H1 (cell line): ENCODE measurements at regions not wholly inside any gene's neighbourhood (a gene's known extent, or its start where the extent isn't known, plus 50 kb on each side); places are given as distances from the start of the nearest gene placed in this dataset.

Source experiments
- CTCF ChIA-PET: fragments of 300-600 bp; sonication (Branson Sonifier 250); formaldehyde crosslinking; loops from one replicate; lab custom pipeline; 2021; ENCODE audit not compliant: partially characterized antibody; lab: Charles Lee
- POLR2A ChIA-PET: fragments of 300-600 bp; sonication (Branson Sonifier 250); formaldehyde crosslinking; loops from one replicate; lab custom pipeline; 2021; ENCODE audit warnings: inconsistent platforms; ENCODE audit not compliant: partially characterized antibody; lab: Charles Lee
- DNase-seq, 2 experiments: peaks; one replicate each; pipeline versions ENCODE4 v3.0.0 to v3.0.0-alpha.2; 2010 to 2022; ENCODE audit warnings: low spot score in 2 of 2, low read depth in 1 of 2, mixed read lengths in 1 of 2
- FAIRE-seq: peaks from 2 replicates; lab custom pipeline; 2011; peaks lifted over from hg19 to GRCh38; lab: Jason Lieb, UNC
- H2AFZ ChIP-seq: 2 replicates; pipeline ENCODE4 v1.8.1; 2012; ENCODE audit warnings: low read length, inconsistent platforms
- H2AK5ac ChIP-seq: 2 replicates; pipeline ENCODE4 v1.6.1; 2013; ENCODE audit warnings: low read depth, low read length
- H2BK120ac ChIP-seq: replicated peaks from 2 replicates; pipeline ENCODE3; 2013; ENCODE audit warnings: low read depth, low read length, inconsistent platforms
- H2BK12ac ChIP-seq: 2 replicates; pipeline ENCODE4 v1.6.1; 2013; ENCODE audit warnings: low read depth, low read length
- H2BK15ac ChIP-seq: 2 replicates; pipeline ENCODE4 v1.6.1; 2013; ENCODE audit warnings: low read length
- H2BK20ac ChIP-seq: 2 replicates; pipeline ENCODE4 v1.6.1; 2013; ENCODE audit warnings: low read length
- H2BK5ac ChIP-seq: 2 replicates; pipeline ENCODE4 v1.6.1; 2013; ENCODE audit warnings: low read depth, low read length
- H3K14ac ChIP-seq: 2 replicates; pipeline ENCODE4 v1.6.1; 2013; ENCODE audit warnings: inconsistent platforms; ENCODE audit not compliant: insufficient read length
- H3K18ac ChIP-seq: 2 replicates; pipeline ENCODE4 v1.6.1; 2013; ENCODE audit warnings: low read length; ENCODE audit errors: extremely low read depth
- H3K23ac ChIP-seq: 2 replicates; pipeline ENCODE4 v1.6.1; 2013; ENCODE audit warnings: inconsistent platforms; ENCODE audit not compliant: insufficient read length
- H3K23me2 ChIP-seq: 2 replicates; pipeline ENCODE4 v1.6.1; 2013; ENCODE audit warnings: low read depth, low read length
- H3K27ac ChIP-seq: 2 replicates; pipeline ENCODE4 v1.6.1; 2011; ENCODE audit warnings: low read depth, low read length, inconsistent platforms
- H3K27me3 ChIP-seq, 4 experiments: replicated peaks in 1 of 4; 1 replicate in 1 of 4; 2 replicates in 3 of 4; pipeline versions ENCODE4 v1.6.1 to v1.8.1; 2011 to 2013; ENCODE audit warnings: low read length in 3 of 4, mild to moderate bottlenecking in 3 of 4, inconsistent platforms in 2 of 4, mixed read lengths in 2 of 4, moderate library complexity in 1 of 4; ENCODE audit not compliant: control insufficient read depth in 3 of 4, insufficient read depth in 3 of 4; ENCODE audit errors: extremely low read depth in 1 of 4
- H3K36me3 ChIP-seq, 4 experiments: 2 replicates each; pipeline versions ENCODE4 v1.6.1 to v1.8.1; 2011 to 2013; ENCODE audit warnings: mild to moderate bottlenecking in 4 of 4, low read length in 3 of 4, moderate library complexity in 2 of 4, control low read depth in 1 of 4, inconsistent platforms in 1 of 4; ENCODE audit not compliant: insufficient read depth in 4 of 4, control insufficient read depth in 2 of 4
- H3K4ac ChIP-seq: replicated peaks from 2 replicates; pipeline ENCODE3; 2013; ENCODE audit warnings: low read length, low read depth, mixed read lengths, inconsistent platforms; ENCODE audit not compliant: insufficient read length
- H3K4me1 ChIP-seq, 4 experiments: replicated peaks in 1 of 4; 1 replicate in 1 of 4; 2 replicates in 3 of 4; pipeline versions ENCODE4 v1.6.1 to v1.8.1; 2011 to 2013; ENCODE audit warnings: low read length in 3 of 4, inconsistent platforms in 2 of 4, mixed read lengths in 1 of 4; ENCODE audit not compliant: insufficient read depth in 4 of 4, control insufficient read depth in 3 of 4
- H3K4me2 ChIP-seq, 2 experiments: 2 replicates each; pipeline versions ENCODE4 v1.6.1 to v1.8.1; 2011 to 2013; ENCODE audit warnings: low read depth in 2 of 2, low read length in 2 of 2, control low read depth in 1 of 2, inconsistent platforms in 1 of 2, mild to moderate bottlenecking in 1 of 2; ENCODE audit not compliant: insufficient read depth in 1 of 2
- H3K4me3 ChIP-seq, 4 experiments: fragments of 200-600, 300-600 bp in 1 of 4; sonication (generic), shearing (Covaris generic), sonication (Bioruptor Twin) in 1 of 4; 2 replicates each; pipeline versions ENCODE4 v1.5.1 to v1.8.1; 2011 to 2016; ENCODE audit warnings: low read length in 4 of 4, low read depth in 3 of 4, control low read depth in 2 of 4, inconsistent platforms in 2 of 4, mild to moderate bottlenecking in 2 of 4, mixed read lengths in 1 of 4, moderate library complexity in 1 of 4; ENCODE audit not compliant: insufficient read depth in 2 of 4; ENCODE audit errors: extremely low read depth in 1 of 4
- H3K56ac ChIP-seq: replicated peaks from 2 replicates; pipeline ENCODE3; 2013; ENCODE audit warnings: low read depth, mild to moderate bottlenecking, mixed read lengths, low read length, inconsistent platforms; ENCODE audit not compliant: insufficient read length
- H3K79me1 ChIP-seq: 2 replicates; pipeline ENCODE4 v1.6.1; 2013; ENCODE audit warnings: low read depth, low read length, control low read depth
- H3K79me2 ChIP-seq, 2 experiments: 2 replicates each; pipeline versions ENCODE4 v1.6.1 to v1.8.1; 2012 to 2013; ENCODE audit warnings: low read length in 2 of 2, mild to moderate bottlenecking in 2 of 2, inconsistent platforms in 1 of 2; ENCODE audit not compliant: insufficient read depth in 2 of 2, control insufficient read depth in 1 of 2
- H3K9ac ChIP-seq, 4 experiments: replicated peaks in 1 of 4; 1 replicate in 1 of 4; 2 replicates in 3 of 4; pipeline versions ENCODE4 v1.6.1 to v1.8.1; 2011 to 2013; ENCODE audit warnings: low read depth in 3 of 4, low read length in 3 of 4, control low read depth in 2 of 4, mild to moderate bottlenecking in 2 of 4, moderate library complexity in 2 of 4, inconsistent platforms in 1 of 4; ENCODE audit errors: extremely low read depth in 1 of 4
- H3K9me3 ChIP-seq, 2 experiments: 2 replicates each; pipeline versions ENCODE4 v1.6.1 to v1.8.1; 2012 to 2013; ENCODE audit warnings: mild to moderate bottlenecking in 2 of 2, moderate library complexity in 2 of 2, control low read depth in 1 of 2, inconsistent platforms in 1 of 2, low read depth in 1 of 2, low read length in 1 of 2, mixed read lengths in 1 of 2; ENCODE audit not compliant: insufficient read depth in 2 of 2
- H4K20me1 ChIP-seq, 2 experiments: replicated peaks in 1 of 2; 2 replicates each; pipeline versions ENCODE3 to v1.8.1; 2011 to 2013; ENCODE audit warnings: inconsistent platforms in 2 of 2, low read length in 2 of 2, mild to moderate bottlenecking in 1 of 2; ENCODE audit not compliant: insufficient read depth in 2 of 2, control insufficient read depth in 1 of 2
- H4K5ac ChIP-seq: 2 replicates; pipeline ENCODE4 v1.6.1; 2013; ENCODE audit warnings: low read length, low read depth, mixed read lengths, inconsistent platforms; ENCODE audit not compliant: insufficient read length
- H4K8ac ChIP-seq: 2 replicates; pipeline ENCODE4 v1.8.0; 2013; ENCODE audit warnings: mild to moderate bottlenecking, moderate library complexity, low read length, inconsistent platforms; ENCODE audit not compliant: insufficient read depth; ENCODE audit errors: extremely low read depth
- H4K91ac ChIP-seq: replicated peaks from 2 replicates; pipeline ENCODE3; 2013; ENCODE audit warnings: low read length, mixed read lengths, inconsistent platforms; ENCODE audit not compliant: insufficient read length
- CHD7 ChIP-seq: fragments of 300-600 bp; sonication (generic); IDR thresholded peaks from 2 replicates; pipeline ENCODE4 v1.7.1; 2012; ENCODE audit warnings: low read length, moderate library complexity, mild to moderate bottlenecking, inconsistent platforms; ENCODE audit not compliant: insufficient replicate concordance
- WGBS, 2 experiments: shearing (Covaris generic) in 1 of 2; methylation state at CpG; one replicate each; pipeline versions ENCODE4 v1.1.6 to v1.1.7; 2013 to 2015; ENCODE audit warnings: low lambda C conversion rate in 2 of 2, mixed read lengths in 2 of 2, inconsistent platforms in 1 of 2, low coverage in 1 of 2, missing lambda C conversion rate in 1 of 2; ENCODE audit not compliant: insufficient replicate concordance in 2 of 2, insufficient coverage in 1 of 2, insufficient read length in 1 of 2; ENCODE audit errors: extremely low coverage in 1 of 2, missing lambda C conversion rate in 1 of 2; 5-methylcytosine and 5-hydroxymethylcytosine counted together

GRCh38 chr11:39209981-39210380, 2249.5 kb downstream of the LRRC4C start:
- H3K79me2 ChIP-seq, result no peaks in the 10 kb centered on the region
- H3K56ac ChIP-seq, result no peak overlapping the region
- no peak overlapping the region for H2BK120ac ChIP-seq
- H3K9me3 ChIP-seq, result no peaks in the 10 kb centered on the region
- H3K23ac ChIP-seq, result no peak overlapping the region
- no peak overlapping the region for H3K14ac ChIP-seq
- no peaks in the 10 kb centered on the region for H3K27me3 ChIP-seq
- H3K18ac ChIP-seq, result no peak overlapping the region
- H4K91ac ChIP-seq, result no peak overlapping the region
- CTCF ChIA-PET, result interaction anchor here (0.6 kb wide), 1 partner anchor 50 kb away, joined by 3 read pairs; no protein-coding TSS in a partner anchor
- no peak overlapping the region for H3K4me2 ChIP-seq
- H2BK15ac ChIP-seq, result no peak overlapping the region
- H2AFZ ChIP-seq, result no peak overlapping the region
- H2BK20ac ChIP-seq, result no peak overlapping the region
- DNase-seq (no peak), FAIRE-seq (no peak)
- POLR2A ChIA-PET, result no interaction called here
- no peaks in the 10 kb centered on the region for H3K23me2 ChIP-seq
- no peak overlapping the region for H2AK5ac ChIP-seq
- WGBS, 2 experiments, result 90% methylated on average over 2 of the region's 2 CpGs; no CpG with 5 or more reads in 1 of the 2 experiments
- H3K9ac ChIP-seq, result no peak overlapping the region; a peak in 1 of 7 replicates
- no peak overlapping the region for H4K8ac ChIP-seq
- H3K79me1 ChIP-seq, result no peaks in the 10 kb centered on the region
- H3K4me1 ChIP-seq, result no peaks in the 10 kb centered on the region
- H3K4ac ChIP-seq, result no peak overlapping the region
- no peak overlapping the region for H4K5ac ChIP-seq
- H4K20me1 ChIP-seq, result no peaks in the 10 kb centered on the region
- no peak overlapping the region for H3K4me3 ChIP-seq
- no peak overlapping the region for H2BK5ac ChIP-seq
- no peak overlapping the region for H2BK12ac ChIP-seq
- H3K27ac ChIP-seq, result no peak overlapping the region
- H3K36me3 ChIP-seq, result no peaks in the 10 kb centered on the region
- TF ChIP-seq CHD7, result no peak
